K562 (cell line): ENCODE measurements at regions not wholly inside any gene's neighbourhood (a gene's known extent, or its start where the extent isn't known, plus 50 kb on each side); places are given as distances from the start of the nearest gene placed in this dataset.

Experiments
- ATAC-seq: fragments of 200-7000 bp; cut with Tn5 transposase; 3 replicates; pipeline ENCODE4 v1.9.1; 2020; ENCODE audit warnings: moderate library complexity
- BruUV-seq: library from RNA; stranded (reverse); fragments of 400-500 nt; replicated peaks from 2 replicates; lab custom pipeline; 2021; lab: Mats Ljungman, UMichigan
- CTCF ChIA-PET: fragments of 300-600 bp; formaldehyde crosslinking; extraction: SDS; loops from one replicate; lab custom pipeline; 2021; ENCODE audit warnings: low intra/inter-chr PET ratio; lab: Yijun Ruan, JAX
- POLR2A ChIA-PET: fragments of 300-600, 350-650 bp; sonication (Branson Sonifier 250); formaldehyde crosslinking; extraction: SDS; loops from one replicate; lab custom pipeline; 2021; ENCODE audit warnings: antibody characterized with exemption, inconsistent platforms; lab: Yijun Ruan, JAX
- DNase-seq, 4 experiments: peaks; one replicate each; pipeline versions ENCODE4 v3.0.0 to v3.0.0-alpha.2; 2011 to 2018; ENCODE audit warnings: low spot score in 3 of 4, mixed read lengths in 3 of 4; ENCODE audit errors: extremely low read depth in 1 of 4
- FAIRE-seq: peaks from 2 replicates; lab custom pipeline; 2011; peaks lifted over from hg19 to GRCh38; lab: Jason Lieb, UNC
- H2AFZ ChIP-seq: 2 replicates; pipeline ENCODE4 v1.6.0; 2011; ENCODE audit warnings: low read depth, low read length, control low read depth, inconsistent platforms
- H3K27ac ChIP-seq: fragments of 200-600 bp; 3 replicates; pipeline ENCODE4 v1.8.0; 2011; ENCODE audit warnings: low read depth, mild to moderate bottlenecking, control low read depth, inconsistent platforms, low read length, moderate library complexity, mixed read lengths; ENCODE audit errors: extremely low read depth
- H3K27me3 ChIP-seq, 2 experiments: fragments of 300-600 bp in 1 of 2; 2 replicates in 1 of 2; 3 replicates in 1 of 2; pipeline versions ENCODE4 v1.6.0 to v1.8.0; 2011; ENCODE audit warnings: inconsistent platforms in 2 of 2, low read length in 2 of 2, mild to moderate bottlenecking in 1 of 2, mixed read lengths in 1 of 2, moderate library complexity in 1 of 2; ENCODE audit not compliant: control insufficient read depth in 2 of 2, insufficient read depth in 2 of 2
- H3K36me3 ChIP-seq: fragments of 300-600 bp; 3 replicates; pipeline ENCODE4 v1.8.0; 2011; ENCODE audit warnings: mild to moderate bottlenecking, low read length, inconsistent platforms; ENCODE audit not compliant: control insufficient read depth, insufficient read depth
- H3K4me1 ChIP-seq, 2 experiments: fragments of 200-600 bp in 1 of 2; replicated peaks in 1 of 2; 2 replicates in 1 of 2; 3 replicates in 1 of 2; pipeline versions ENCODE4 v1.5.1 to v1.8.0; 2011; ENCODE audit warnings: inconsistent platforms in 2 of 2, low read length in 2 of 2, mild to moderate bottlenecking in 1 of 2, mixed read lengths in 1 of 2, moderate library complexity in 1 of 2; ENCODE audit not compliant: control insufficient read depth in 2 of 2, insufficient read depth in 2 of 2
- H3K4me2 ChIP-seq: 2 replicates; pipeline ENCODE4 v1.6.1; 2011; ENCODE audit warnings: low read length, control low read depth, inconsistent platforms, mixed read lengths; ENCODE audit not compliant: insufficient read depth
- H3K4me3 ChIP-seq: fragments of 200-600 bp; sonication (generic), shearing (Covaris generic); 2 replicates; pipeline ENCODE4 v1.5.1; 2016; ENCODE audit warnings: control low read depth, inconsistent platforms
- H3K79me2 ChIP-seq: fragments of 200-600 bp; 3 replicates; pipeline ENCODE4 v1.8.0; 2011; ENCODE audit warnings: low read length, inconsistent platforms; ENCODE audit not compliant: control insufficient read depth, insufficient read depth
- H3K9ac ChIP-seq, 2 experiments: 2 replicates each; pipeline versions ENCODE4 v1.6.0 to v1.6.1; 2011; ENCODE audit warnings: low read depth in 2 of 2, low read length in 2 of 2, control low read depth in 1 of 2, inconsistent platforms in 1 of 2, mild to moderate bottlenecking in 1 of 2, mixed read lengths in 1 of 2; ENCODE audit not compliant: insufficient read depth in 1 of 2
- H3K9me1 ChIP-seq: one replicate; pipeline ENCODE4 v1.6.0; 2011; ENCODE audit warnings: inconsistent platforms, mild to moderate bottlenecking, low read length, moderate library complexity; ENCODE audit not compliant: control insufficient read depth, insufficient read depth
- H3K9me3 ChIP-seq: replicated peaks from 2 replicates; pipeline ENCODE4 v1.5.1; 2011; ENCODE audit warnings: low read depth, low read length, inconsistent platforms; ENCODE audit not compliant: control insufficient read depth, insufficient read depth
- H4K20me1 ChIP-seq: replicated peaks from 2 replicates; pipeline ENCODE4 v1.6.1; 2011; ENCODE audit warnings: low read length, inconsistent platforms, mixed read lengths; ENCODE audit not compliant: control insufficient read depth, insufficient read depth
- ARID4B ChIP-seq: sonication (generic); formaldehyde crosslinking; IDR thresholded peaks from 2 replicates; pipeline ENCODE4 v1.8.0; 2022; ENCODE audit warnings: mild to moderate bottlenecking, missing genetic modification reagents
- ARNT ChIP-seq, 2 experiments: fragments of 450-650 bp; IDR thresholded peaks; 2 replicates each; pipeline ENCODE4 v1.6.1; 2016; ENCODE audit warnings: mild to moderate bottlenecking in 1 of 2
- DACH1 ChIP-seq: fragments of 450-650 bp; IDR thresholded peaks from 2 replicates; pipeline ENCODE4 v1.6.1; 2018; ENCODE audit not compliant: partially characterized antibody
- ELF2 ChIP-seq: fragments of 250-450 bp; sonication (Bioruptor Pico); IDR thresholded peaks from 2 replicates; pipeline ENCODE4 v1.5.0; 2021; ENCODE audit warnings: mild to moderate bottlenecking
- FOSL1 ChIP-seq: fragments of 200-800 bp; sonication (Bioruptor generic); conservative IDR thresholded peaks from 2 replicates; pipeline ENCODE4 v1.6.1; 2016; ENCODE audit warnings: missing genetic modification characterization, missing compliant biosample characterization
- GABPA ChIP-seq: fragments of 200-800 bp; sonication (Bioruptor generic); conservative IDR thresholded peaks from 2 replicates; pipeline ENCODE4 v1.6.1; 2016; ENCODE audit warnings: low read depth, missing genetic modification characterization, missing compliant biosample characterization
- HDGF ChIP-seq: fragments of 450-650 bp; IDR thresholded peaks from 2 replicates; pipeline ENCODE4 v1.6.1; 2016
- L3MBTL2 ChIP-seq: fragments of 450-650 bp; IDR thresholded peaks from 2 replicates; pipeline ENCODE4 v1.6.1; 2016; ENCODE audit warnings: mild to moderate bottlenecking, moderate library complexity
- SAP30 ChIP-seq: fragments of 200-600 bp; sonication (generic); IDR thresholded peaks from 2 replicates; pipeline ENCODE4 v1.6.1; 2012; ENCODE audit warnings: borderline replicate concordance, low read depth, mild to moderate bottlenecking, moderate library complexity, low read length, control low read depth, inconsistent platforms; ENCODE audit not compliant: insufficient read depth, poor library complexity, severe bottlenecking
- ZNF444 ChIP-seq: fragments of 250-450 bp; sonication (Bioruptor Pico); IDR thresholded peaks from 2 replicates; pipeline ENCODE4 v1.4.0; 2020; ENCODE audit warnings: mild to moderate bottlenecking, moderate library complexity
- WGBS: fragments of 100-300 bp; shearing (Covaris generic); methylation state at CpG from one replicate; pipeline ENCODE4 v1.1.6; 2016; ENCODE audit warnings: low coverage, mixed read lengths; ENCODE audit not compliant: insufficient coverage; ENCODE audit errors: missing lambda C conversion rate; 5-methylcytosine and 5-hydroxymethylcytosine counted together
- in situ Hi-C: fragments of 300-500 bp; cut with MboI; formaldehyde crosslinking; loops from 4 replicates; pipeline ENCODE4 v1.15.0; 2018; ENCODE audit warnings: inconsistent platforms, mixed read lengths
- intact Hi-C: fragments of 100-400 bp; cut with micrococcal nuclease; formaldehyde crosslinking; loops from 2 replicates; pipeline ENCODE4 v1.14.2; 2022

- H3K4me3 ChIP-seq = no peak overlapping the region
- BruUV-seq = no TSS peak
- no peaks in the 10 kb centered on the region for H3K9me1 ChIP-seq
- no peak overlapping the region for H3K9ac ChIP-seq
- intact Hi-C loops (no loop called here), in situ Hi-C loops (no loop called here)
- WGBS = 49% methylated on average over 5 of the region's 5 CpGs
- DNase-seq (no peak), ATAC-seq (peak; percentile 56), FAIRE-seq (no peak)
- ChIA-PET POLR2A (interaction anchor here (0.6 to 1.5 kb wide), 2 partner anchors 10 to 12 kb away, joined by 3 read pairs; no protein-coding TSS in a partner anchor), CTCF (no interaction called here)
- no peaks in the 10 kb centered on the region; a peak in 1 of 5 replicates for H3K27me3 ChIP-seq
- H3K9me3 ChIP-seq = no peaks in the 10 kb centered on the region
- H3K4me1 ChIP-seq = no peaks in the 10 kb centered on the region
- no peaks in the 10 kb centered on the region for H3K79me2 ChIP-seq
- H3K27ac ChIP-seq = no peak overlapping the region
- no peaks in the 10 kb centered on the region for H4K20me1 ChIP-seq
- H2AFZ ChIP-seq = peak overlapping the region; percentile 34; the same call in 1 of the 2 replicates
- H3K36me3 ChIP-seq = no peaks in the 10 kb centered on the region
- TF ChIP-seq ARNT (IDR thresholded peaks at IDR 0.05) (no peak), L3MBTL2 (no peak), ZNF444 (CRISPR knock-in tag) (no peak), GABPA (tag) (no peak), DACH1 (no peak), ARID4B (CRISPR knock-in tag) (no peak), ELF2 (CRISPR knock-in tag) (no peak), HDGF (no peak), FOSL1 (no peak), SAP30 (no peak)
- H3K4me2 ChIP-seq = no peak overlapping the region
Measured at GRCh38 chr5:81883371-81883770, 88.5 kb upstream of the ATG10 start.
